NCI-H2196 treated with DMSO at 0.1 percent for 48 hours (cell line): ENCODE measurements at regions not wholly inside any gene's neighbourhood (a gene's known extent, or its start where the extent isn't known, plus 50 kb on each side); places are given as distances from the start of the nearest gene placed in this dataset.

Source experiments
- DNase-seq: peaks from one replicate; lab custom pipeline; 2025; ENCODE audit not compliant: unreplicated experiment; lab: John Stamatoyannopoulos, UW

DNA sequence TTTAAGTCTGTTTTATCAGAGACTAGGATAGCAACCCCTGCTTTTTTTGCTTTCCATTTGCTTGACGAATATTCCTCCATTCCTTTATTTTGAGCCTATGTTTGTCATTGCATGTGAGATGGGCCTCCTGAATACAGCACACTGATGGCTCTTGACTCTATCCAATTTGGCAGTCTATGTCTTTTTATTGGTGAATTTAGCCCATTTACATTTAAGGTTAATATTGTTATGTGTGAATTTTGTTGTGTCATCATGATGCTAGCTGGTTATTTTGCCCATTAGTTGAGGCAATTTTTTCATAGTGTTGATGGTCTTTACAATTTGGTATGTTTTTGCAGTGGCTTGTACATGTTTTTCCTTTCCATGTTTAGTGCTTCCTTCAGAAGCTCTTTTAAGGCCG is 50.7 kb upstream of the PDE4B start:
- DNase-seq: no peak
